NCI-H2171 (cell line): ENCODE measurements at regions not wholly inside any gene's neighbourhood (a gene's known extent, or its start where the extent isn't known, plus 50 kb on each side); places are given as distances from the start of the nearest gene placed in this dataset.
"Not testable (repeated sequence)": the region's sequence is repeated elsewhere in the genome, so short reads cannot be mapped to it uniquely, and the experiment has no call there.

Experiments
- DNase-seq: peaks from one replicate; lab custom pipeline; 2025; lab: John Stamatoyannopoulos, UW

DNA sequence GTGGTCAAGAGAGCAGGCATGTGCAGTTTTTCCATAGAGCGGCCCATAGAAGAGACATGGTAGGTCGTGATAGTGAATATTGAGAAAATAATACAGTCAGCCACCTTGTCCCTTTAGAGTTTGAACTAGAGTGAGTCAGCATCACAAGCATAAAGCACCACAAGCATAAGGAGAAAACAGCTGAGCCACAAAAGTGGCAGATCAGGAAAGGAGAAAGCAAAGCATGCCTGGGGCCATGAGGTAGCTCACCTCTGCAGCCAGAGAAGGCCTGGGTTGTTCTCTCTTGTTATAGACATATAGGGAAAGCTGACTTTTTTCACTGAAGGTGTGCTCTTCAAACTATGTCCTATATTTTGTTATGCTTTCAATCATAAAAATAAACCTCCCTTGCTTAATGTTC, 879.0 kb downstream of the DSC3 start:
- no peak for DNase-seq

DNA sequence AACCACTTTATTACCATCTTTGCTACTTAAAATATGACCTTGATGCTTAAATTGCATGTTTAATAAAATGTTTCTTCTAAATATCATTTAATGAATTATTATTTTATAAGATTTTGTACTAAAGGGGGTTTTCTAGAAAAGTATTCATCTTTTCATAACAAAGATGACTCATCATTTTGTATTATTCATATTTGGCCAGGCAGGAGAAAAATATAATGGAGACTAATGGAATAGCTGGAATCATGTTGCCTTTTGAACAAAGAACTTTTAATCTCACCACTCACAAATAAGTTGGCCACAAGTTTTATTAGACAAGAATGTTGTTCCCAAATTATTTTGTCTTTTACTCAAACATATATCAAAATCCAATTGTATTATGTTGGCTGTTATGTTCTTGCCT, 882.4 kb downstream of the DSC3 start:
- DNase-seq: no peak

DNA sequence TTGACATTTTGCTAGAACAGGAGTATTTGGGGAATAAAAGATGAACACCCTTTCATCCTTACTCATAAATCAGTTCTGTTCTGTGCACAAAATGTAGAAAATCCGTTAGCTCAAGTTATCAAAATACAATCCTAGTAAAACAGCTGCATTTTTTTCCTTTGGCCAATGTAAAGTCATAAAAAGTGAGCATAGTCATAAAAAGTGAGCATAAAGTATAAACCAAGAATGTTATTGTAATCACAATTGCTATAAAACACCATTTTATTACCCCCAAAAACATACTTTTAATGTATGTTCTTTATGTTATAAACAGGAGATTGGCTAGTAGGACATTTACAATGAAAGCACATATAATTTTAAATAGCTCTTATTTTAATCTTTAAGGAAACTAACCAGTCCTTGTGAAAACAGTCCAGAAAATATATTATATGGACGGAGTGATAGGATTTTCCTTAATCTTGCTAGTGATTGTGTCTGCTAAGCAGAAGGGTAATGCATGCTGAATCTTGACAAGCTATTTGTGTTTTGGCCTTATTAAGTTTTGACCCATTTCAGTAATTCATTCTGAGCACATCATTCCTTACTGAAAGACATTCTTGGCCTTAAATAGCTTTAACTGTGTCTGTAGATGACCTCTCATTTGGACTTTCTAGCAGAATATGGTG, 891.8 kb downstream of the DSC3 start:
- DNase-seq: no peak

DNA sequence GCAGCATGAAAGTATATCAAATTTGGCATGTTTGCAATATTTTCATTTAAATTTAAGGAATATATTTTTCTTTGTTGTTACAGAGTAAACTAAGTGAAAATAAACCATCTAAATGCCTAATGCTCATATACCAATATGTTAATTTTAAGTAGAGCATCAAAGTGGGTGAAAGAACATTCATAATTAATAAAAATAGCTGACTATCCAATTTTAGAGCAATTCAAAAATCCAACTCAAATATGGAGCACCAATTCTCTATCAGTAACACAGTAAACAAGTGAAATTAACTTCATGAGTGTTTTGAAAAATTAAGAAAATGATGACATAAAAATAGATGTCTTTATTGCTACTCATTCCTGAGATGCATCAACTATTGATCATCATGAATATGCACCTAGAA, 893.0 kb downstream of the DSC3 start:
- no peak for DNase-seq

DNA sequence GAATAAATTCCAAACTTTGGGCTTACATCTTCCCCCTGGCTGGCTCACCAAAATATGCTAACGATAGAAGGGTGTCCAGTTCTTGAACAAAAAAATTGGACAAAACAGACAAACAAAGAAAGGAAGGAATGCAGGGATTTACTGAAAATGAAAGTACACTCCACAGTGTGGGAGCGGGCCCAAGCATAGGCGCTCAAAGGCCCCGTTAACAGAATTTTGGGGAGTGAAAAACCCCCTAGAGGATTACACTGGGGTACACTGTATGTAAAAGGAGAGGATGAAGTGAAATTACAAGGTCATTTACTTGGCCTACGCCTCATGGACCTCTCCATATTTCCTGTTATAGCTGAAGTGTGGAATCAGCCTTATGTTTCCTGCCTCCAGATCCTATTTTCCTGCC, 899.7 kb downstream of the DSC3 start:
- DNase-seq: no peak

DNA sequence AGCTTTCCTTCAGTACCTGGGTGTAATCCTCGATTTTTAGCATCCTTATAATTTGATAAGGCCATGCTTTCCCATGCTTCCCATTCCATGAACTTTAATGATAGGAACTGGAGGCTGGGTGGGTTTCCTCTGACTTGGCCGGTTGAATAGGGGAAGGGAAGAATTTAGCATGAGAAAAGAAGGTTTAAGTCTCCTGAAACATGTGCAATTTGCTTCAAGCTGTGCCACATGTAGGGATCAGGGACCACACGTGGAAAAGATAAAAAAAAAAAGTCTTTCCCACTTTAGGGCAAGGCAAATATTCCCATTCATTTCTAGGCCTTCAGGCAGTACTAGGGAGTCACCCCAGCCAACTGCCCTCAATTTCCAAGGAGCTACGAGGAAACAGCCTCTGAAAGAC, 900.3 kb downstream of the DSC3 start:
- no peak for DNase-seq

DNA sequence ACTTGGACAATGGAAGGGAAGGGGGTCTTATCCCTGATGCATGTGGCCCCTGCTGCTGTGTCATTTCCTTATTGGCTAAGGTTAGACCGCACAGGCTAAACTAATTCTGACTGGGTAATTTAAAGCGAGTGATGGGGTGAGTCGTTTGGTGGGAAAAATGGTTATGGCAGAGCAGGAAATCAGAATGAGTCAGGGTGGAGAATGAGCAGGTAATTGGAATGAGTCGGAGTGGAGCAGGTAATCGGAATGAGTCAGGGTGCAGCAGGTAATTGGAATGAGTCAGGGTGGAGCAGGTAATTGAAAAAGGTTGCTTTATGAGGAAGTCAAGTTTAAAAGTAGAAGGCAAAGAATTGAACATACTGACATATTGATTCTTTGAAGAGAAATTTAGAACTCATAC, 901.0 kb downstream of the DSC3 start:
- not testable (repeated sequence) for DNase-seq

DNA sequence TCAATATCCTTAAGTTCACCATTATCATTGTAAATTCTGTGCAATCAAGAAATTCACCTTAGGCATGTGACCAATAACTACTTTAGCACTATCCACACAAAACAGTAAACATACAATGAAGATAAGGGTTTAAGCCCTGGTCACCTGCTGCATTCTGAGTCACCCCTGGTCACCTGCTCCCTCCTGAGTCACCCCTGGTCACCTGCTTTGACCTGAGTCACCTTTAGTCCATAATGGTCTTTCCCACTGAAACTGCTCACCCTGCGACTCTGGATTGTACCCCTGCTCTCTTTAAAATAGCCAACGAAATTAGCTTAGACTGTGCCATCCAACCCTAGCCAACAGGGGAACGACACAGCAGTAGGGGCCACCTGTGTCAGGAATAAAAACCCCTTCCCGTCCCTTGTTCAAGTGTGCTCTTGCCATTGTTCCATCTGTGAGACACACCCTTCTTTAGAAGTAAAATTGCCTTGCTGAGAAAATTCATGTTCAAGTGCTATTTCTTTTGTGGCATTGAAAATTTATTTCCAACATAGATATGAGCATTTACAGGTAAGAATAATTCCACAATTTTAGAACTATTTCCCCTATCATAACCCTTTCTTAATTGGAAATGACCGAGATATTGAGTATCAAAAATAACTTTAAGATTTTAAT, 902.8 kb downstream of the DSC3 start:
- no peak for DNase-seq

DNA sequence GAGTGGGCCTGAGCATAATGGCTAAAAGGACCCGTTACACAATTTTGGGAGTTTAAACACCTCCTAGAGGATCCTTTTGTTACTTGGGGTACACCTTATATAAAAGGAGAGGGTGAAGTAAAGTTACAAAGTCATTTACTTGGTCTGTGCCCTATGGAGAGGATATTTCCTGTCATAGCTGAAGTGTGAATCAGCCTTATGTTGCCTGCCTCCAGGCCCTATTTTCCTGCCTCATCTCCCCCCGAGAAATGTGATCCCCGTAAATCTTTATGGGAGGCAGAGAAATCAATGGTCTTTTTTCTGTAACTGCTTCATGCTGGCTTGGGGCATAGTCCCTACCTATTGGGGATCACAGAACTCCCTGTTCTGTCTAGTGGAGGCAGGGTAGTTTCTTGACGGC, 906.6 kb downstream of the DSC3 start:
- no peak for DNase-seq

DNA sequence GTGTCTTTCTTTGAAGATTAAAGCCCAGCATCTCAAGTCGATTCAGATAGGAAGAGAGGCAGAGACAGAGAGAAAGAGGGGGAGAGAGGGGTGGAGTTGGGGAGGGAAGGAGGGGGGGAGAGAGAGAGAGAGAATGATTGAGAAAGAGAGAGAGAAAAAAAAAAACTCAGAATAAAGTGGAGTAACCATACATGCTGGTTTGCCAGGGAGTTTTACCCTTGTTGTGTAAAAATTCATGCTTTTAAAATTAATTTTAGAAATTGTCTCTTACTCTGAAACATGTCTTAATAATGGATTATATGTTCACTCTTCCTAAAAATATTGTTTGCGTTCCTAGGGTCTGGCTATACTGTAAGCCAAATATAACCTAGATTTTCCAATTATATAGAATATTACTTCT, 908.5 kb downstream of the DSC3 start:
- no peak for DNase-seq

DNA sequence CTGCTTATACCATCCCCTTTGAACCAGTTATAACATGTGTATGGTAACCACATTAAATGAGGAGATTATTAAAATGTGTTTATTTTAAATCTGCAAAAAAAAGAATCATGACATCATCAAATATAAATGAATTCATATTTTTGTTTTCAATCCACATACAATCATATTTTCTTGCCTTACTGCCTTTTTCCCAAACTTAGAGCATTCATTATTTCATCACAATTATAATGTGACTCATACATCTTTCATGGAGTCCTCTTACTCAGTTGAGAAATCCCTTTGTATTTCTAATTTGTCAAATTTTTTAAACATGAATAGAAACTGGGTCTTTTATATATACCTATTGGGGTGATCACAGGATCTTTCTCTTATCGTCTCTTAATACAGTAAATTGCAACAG, 909.6 kb downstream of the DSC3 start:
- no peak for DNase-seq

DNA sequence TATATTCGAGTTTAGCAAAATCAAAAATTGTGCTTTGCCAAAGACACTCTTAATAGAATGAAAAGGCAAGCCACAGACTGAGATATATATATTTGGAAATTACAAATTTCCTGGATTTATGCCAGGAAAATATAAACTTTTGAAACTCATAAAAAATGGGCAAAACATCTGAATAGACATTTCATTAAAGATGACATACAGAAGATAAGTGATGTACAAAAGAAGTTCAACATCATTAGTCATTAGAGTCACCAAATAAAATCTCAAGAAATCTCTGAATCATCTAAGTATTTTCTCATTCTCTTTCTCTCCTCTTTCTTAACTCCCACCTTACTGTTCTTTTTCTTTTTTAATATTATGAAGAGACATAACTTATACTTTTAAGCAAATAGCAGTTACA, 921.1 kb downstream of the DSC3 start:
- DNase-seq: no peak

DNA sequence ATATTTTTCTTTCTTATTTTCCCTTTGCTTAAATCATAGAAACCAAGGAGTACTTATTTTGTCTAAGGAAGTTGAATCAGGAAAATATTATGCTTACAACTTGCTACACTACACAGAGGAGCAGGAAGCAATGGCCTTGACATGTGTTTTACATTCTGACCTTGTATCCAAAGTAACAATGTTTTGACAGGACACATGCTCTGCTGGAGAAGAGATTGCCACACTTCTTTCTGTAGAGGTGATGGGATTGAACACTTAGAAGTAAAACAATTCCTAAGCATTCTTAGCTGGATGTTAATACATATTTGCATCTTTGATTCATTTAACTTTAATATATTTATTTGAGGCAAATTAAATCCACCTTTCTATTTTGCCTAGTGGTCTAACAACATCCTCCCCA, 929.1 kb downstream of the DSC3 start:
- DNase-seq: no peak

DNA sequence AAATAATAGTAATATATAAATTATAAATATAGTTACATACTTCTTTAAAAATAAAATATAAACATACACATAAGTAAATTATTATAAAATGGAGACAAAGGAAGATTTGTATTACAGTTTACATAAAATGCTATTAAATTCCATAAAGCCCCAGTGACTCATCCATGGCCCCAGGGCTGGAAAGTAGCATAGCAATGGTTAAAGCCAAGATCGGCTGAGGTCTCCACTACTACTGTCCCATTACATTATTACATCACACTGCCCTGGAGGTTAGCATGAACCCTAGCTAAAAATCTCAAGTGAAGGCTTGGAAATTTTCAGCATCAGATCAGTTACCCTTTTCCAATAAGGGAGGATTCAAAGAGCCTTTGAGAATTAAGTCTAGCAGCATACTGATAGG, 936.2 kb downstream of the DSC3 start:
- DNase-seq: no peak

DNA sequence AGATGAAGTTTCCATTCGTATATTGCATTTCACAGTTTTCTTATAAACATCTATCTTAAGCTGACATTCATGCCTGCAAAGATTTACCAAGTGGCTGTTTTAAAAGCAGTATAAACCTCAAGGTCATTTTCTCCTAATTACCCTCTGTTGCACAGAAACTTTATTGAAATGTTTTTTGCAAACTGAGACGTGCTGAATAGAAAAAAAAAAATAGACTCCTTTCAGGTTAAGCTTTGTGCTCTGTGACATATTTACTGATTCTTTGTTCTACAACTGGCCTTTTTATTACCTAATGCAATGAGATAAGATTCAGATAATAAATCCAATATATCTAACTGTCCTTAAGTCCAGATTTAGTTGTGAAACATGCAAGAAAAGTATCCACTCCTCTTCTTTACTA, 938.7 kb downstream of the DSC3 start:
- DNase-seq: no peak

DNA sequence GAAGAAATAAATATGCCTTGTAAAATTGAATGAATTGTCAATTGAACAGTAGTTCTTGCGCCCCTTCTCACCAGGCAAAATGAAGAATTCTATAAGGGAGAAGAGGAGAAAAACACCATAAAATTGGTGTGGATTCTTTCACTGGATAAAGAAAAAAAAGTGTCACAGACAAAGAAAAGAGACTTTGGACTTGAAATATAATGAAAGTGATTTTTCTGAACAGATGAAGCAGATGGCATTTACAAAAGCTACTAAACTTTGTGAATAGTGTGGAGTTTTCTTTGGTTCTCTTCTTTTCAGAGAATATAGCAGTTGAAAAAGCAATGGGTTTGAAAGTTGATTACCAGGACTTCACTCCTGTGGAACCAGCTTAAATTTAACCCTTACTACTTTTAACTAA, 945.7 kb downstream of the DSC3 start:
- DNase-seq: no peak

DNA sequence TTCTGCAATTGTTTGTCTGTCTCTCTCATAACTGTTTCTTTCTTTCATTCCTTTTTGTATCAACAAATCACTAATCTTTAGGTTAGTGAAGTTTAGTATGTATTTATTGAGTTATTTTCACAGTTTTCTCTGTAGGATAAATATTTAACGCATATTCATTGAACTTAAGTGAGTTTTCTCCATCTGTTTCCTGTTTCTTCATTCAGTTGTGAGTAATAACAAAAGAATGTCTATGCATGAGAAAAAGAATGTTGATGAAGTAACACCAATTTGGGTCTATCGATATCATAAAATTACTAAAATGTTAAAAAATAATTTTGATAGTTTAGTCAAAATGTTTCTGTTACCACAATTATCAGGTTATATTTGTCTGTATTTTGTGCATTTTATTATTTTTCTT, 948.0 kb downstream of the DSC3 start:
- DNase-seq: no peak

DNA sequence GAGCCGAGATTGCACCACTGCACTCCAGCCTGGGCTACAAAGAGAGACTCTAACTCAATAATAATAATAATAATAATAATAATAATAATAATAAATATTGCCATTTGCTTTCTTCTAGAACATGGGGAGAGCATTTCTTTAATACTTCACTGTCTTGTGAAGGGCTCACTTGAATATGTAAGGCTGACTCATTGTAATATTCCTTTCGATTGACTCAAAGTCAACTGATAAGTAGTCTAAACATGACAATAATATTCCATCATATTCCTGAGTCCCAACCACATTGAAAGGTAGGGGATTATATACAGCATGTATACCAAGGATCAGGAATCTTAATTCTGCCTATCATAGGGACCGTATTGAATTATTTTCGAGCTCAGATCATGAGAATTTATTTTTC, 949.2 kb downstream of the DSC3 start:
- DNase-seq: no peak

DNA sequence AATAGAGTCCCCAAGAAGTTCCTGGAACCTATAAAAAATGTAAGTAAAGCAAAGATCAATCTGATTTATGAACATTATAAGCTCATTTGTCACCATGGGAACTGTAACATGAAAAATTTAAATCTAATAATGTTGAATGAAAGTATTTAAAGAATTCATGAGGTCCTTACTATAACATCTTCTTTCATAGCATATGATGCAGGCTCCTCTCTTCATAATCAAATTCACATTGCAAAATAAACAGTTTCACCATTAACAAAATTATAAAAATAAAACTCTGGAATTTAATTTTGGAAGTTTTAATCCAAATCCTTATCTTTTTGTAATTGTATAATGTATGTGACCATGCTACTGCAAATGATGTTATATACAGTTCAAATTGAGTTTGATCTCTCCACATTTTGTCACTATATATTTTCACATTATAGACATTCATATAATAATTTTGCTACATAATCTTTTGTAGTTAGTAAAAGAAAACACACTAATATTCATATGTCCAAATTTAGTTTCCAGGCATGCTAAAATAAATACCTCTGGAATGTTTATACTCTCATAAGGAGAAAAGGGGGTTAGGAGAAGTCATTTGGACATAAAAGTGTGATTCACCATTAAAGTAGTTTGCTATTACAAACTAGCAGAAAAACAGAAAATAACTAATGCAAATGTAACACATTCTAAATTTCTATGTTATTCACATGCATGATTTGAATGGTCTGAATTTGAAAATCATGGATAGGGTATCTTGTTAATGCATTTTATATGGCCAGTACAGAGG, 954.1 kb downstream of the DSC3 start:
- DNase-seq: no peak

DNA sequence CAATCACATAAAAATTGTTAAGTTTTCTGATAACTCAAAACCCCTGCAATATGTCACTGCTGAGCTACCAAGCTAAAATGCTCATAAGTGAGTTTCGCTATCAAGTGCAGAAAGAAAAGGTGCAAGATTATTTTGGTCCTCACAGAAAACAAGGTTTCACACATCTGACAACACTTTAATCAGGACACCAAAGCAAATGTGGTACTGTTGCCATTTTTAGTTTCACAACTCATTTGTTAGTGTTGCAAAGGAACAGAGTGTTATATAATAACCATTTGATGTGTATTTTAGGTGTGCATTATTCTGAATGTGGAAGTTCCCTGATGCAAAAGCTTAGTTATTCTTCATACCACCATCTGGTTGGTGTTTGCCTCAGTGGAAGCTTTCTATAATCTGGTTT, 956.2 kb downstream of the DSC3 start:
- DNase-seq: no peak

DNA sequence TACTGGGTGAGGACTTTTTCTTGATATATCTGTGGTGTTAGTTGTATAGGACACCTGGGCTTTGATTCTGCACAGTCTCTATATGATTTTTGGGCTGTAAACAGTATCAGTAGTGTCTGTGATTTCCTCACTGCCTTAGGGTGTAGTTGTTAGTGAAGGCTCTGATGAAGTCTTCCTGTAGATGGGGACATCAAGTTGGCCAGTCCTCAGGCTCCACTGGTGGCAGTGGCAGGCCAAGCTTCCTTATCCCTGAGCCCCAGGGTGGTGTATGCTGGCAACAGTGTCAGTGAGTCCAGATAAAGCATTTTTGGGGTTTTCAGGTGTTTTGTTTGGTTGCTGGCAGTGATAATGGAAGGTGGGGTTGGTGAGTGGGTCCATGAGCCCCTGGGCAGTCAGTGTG, 961.4 kb downstream of the DSC3 start:
- no peak for DNase-seq

DNA sequence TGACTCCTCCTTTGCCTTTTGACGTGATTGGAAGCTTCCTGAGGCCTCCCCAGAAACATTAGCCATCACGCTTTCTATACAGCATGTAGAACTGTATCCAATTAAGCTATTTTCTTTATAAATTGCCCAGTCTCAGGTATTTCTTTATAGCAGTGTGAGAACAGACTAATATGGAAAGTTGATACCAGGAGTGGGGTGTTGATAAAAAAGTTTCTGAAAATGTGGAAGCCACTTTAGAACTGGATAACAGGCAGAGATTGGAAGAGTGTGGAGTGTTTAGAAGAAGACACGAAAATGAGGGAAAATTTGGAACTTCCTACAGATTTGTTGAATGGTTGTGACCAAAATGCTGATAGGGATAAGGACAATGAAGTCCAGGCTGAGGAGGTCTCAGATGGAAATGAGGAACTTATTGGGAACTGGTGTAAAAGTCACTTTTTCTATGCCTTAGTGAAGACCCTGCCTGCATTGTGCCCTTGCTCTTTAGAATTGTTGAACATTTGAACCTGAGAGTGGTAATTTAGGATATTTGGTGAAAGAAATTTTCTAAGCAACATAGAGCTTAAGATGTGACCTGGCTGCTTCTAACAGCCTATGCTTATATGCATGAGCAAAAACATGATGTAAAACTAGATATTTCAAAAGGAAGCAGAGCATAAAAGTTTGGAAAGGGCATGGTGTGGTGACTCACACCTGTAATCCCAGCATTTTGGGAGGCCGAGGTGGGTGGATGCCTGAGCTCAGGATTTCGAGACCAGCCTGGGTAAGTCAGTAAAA, 969.7 kb downstream of the DSC3 start:
- no peak for DNase-seq

DNA sequence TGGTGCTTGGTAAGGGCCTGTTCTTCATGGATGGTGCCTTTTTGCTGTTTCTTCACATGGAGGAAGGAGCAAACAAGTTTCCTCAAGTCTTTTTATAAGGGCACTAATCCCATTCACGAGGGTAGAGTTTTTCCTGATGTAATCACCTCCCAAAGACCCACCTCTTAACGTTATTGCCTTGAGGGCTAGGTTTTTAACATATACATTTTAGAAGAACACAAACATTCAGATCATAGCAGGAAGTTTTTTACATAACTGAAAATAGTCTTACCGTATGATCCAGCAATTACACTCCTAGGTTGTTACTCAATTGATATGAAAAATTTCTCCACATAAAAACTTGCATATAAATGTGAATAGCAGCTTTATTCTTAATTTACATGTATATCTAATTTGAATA, 976.3 kb downstream of the DSC3 start:
- DNase-seq: no peak
